ENCODE measurements at regions not wholly inside any gene's neighbourhood (a gene's known extent, or its start where the extent isn't known, plus 50 kb on each side); places are given as distances from the start of the nearest gene placed in this dataset.

DNA sequence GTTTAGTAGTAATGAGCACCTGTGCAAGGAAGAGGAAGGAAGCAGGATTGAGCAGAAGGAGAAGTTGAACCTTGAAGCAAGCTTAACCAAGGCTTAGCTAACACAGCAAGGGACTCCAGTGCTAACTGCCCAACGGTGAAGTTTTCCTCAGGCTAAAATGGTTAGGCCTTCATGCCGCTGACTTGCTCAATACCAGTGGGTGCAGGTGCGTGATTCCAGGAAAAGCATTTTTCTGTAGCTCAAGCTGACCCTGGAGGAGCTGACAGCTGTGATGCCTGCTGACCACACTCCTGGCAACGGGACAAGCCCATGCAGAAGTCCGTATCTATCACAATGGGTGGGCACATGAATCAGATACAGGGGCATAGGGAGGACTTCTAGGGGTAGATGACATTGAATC lies 76.5 kb upstream of the FGGY start (continued):
- TF ChIP-seq, protein P1, sequence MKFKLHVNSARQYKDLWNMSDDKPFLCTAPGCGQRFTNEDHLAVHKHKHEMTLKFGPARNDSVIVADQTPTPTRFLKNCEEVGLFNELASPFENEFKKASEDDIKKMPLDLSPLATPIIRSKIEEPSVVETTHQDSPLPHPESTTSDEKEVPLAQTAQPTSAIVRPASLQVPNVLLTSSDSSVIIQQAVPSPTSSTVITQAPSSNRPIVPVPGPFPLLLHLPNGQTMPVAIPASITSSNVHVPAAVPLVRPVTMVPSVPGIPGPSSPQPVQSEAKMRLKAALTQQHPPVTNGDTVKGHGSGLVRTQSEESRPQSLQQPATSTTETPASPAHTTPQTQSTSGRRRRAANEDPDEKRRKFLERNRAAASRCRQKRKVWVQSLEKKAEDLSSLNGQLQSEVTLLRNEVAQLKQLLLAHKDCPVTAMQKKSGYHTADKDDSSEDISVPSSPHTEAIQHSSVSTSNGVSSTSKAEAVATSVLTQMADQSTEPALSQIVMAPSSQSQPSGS (CRISPR knock-in tag; IDR thresholded peaks at IDR 0.05): no peak
- TF ChIP-seq, protein P2, sequence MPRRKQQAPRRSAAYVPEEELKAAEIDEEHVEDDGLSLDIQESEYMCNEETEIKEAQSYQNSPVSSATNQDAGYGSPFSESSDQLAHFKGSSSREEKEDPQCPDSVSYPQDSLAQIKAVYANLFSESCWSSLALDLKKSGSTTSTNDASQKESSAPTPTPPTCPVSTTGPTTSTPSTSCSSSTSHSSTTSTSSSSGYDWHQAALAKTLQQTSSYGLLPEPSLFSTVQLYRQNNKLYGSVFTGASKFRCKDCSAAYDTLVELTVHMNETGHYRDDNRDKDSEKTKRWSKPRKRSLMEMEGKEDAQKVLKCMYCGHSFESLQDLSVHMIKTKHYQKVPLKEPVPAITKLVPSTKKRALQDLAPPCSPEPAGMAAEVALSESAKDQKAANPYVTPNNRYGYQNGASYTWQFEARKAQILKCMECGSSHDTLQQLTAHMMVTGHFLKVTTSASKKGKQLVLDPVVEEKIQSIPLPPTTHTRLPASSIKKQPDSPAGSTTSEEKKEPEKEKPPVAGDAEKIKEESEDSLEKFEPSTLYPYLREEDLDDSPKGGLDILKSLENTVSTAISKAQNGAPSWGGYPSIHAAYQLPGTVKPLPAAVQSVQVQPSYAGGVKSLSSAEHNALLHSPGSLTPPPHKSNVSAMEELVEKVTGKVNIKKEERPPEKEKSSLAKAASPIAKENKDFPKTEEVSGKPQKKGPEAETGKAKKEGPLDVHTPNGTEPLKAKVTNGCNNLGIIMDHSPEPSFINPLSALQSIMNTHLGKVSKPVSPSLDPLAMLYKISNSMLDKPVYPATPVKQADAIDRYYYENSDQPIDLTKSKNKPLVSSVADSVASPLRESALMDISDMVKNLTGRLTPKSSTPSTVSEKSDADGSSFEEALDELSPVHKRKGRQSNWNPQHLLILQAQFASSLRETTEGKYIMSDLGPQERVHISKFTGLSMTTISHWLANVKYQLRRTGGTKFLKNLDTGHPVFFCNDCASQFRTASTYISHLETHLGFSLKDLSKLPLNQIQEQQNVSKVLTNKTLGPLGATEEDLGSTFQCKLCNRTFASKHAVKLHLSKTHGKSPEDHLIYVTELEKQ (CRISPR knock-in tag; IDR thresholded peaks at IDR 0.05): no peak
- no peak for TF ChIP-seq CREBBP (IDR thresholded peaks at IDR 0.05; ENCODE audit: low read depth, low read length)
- no peak for TF ChIP-seq MTA2 (IDR thresholded peaks at IDR 0.05; ENCODE audit: low read depth)
- no peak for TF ChIP-seq TAF7 (tag; IDR thresholded peaks at IDR 0.05)
- no peak for TF ChIP-seq BHLHE40 (IDR thresholded peaks at IDR 0.05; ENCODE audit: low read length)
- TF ChIP-seq, protein P3, sequence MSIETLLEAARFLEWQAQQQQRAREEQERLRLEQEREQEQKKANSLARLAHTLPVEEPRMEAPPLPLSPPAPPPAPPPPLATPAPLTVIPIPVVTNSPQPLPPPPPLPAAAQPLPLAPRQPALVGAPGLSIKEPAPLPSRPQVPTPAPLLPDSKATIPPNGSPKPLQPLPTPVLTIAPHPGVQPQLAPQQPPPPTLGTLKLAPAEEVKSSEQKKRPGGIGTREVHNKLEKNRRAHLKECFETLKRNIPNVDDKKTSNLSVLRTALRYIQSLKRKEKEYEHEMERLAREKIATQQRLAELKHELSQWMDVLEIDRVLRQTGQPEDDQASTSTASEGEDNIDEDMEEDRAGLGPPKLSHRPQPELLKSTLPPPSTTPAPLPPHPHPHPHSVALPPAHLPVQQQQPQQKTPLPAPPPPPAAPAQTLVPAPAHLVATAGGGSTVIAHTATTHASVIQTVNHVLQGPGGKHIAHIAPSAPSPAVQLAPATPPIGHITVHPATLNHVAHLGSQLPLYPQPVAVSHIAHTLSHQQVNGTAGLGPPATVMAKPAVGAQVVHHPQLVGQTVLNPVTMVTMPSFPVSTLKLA (conservative IDR thresholded peaks at IDR 0.05): no peak
- TF ChIP-seq, protein P4, sequence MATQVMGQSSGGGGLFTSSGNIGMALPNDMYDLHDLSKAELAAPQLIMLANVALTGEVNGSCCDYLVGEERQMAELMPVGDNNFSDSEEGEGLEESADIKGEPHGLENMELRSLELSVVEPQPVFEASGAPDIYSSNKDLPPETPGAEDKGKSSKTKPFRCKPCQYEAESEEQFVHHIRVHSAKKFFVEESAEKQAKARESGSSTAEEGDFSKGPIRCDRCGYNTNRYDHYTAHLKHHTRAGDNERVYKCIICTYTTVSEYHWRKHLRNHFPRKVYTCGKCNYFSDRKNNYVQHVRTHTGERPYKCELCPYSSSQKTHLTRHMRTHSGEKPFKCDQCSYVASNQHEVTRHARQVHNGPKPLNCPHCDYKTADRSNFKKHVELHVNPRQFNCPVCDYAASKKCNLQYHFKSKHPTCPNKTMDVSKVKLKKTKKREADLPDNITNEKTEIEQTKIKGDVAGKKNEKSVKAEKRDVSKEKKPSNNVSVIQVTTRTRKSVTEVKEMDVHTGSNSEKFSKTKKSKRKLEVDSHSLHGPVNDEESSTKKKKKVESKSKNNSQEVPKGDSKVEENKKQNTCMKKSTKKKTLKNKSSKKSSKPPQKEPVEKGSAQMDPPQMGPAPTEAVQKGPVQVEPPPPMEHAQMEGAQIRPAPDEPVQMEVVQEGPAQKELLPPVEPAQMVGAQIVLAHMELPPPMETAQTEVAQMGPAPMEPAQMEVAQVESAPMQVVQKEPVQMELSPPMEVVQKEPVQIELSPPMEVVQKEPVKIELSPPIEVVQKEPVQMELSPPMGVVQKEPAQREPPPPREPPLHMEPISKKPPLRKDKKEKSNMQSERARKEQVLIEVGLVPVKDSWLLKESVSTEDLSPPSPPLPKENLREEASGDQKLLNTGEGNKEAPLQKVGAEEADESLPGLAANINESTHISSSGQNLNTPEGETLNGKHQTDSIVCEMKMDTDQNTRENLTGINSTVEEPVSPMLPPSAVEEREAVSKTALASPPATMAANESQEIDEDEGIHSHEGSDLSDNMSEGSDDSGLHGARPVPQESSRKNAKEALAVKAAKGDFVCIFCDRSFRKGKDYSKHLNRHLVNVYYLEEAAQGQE (IDR thresholded peaks at IDR 0.05; ENCODE audit: borderline replicate concordance): no peak
- TF ChIP-seq, protein P4 (CRISPR knock-in tag; IDR thresholded peaks at IDR 0.05; ENCODE audit: low read depth): no peak
- TF ChIP-seq PHB2 (IDR thresholded peaks at IDR 0.05; ENCODE audit: low read depth): no peak
